Panc1 (cell line): ENCODE measurements at regions not wholly inside any gene's neighbourhood (a gene's known extent, or its start where the extent isn't known, plus 50 kb on each side); places are given as distances from the start of the nearest gene placed in this dataset.

Source experiments
- ATAC-seq: fragments of 200-7000 bp; cut with Tn5 transposase; 2 replicates; pipeline ENCODE4 v1.9.1; 2020; ENCODE audit warnings: mild to moderate bottlenecking, moderate library complexity
- BruUV-seq: library from RNA; stranded (reverse); fragments of 400-500 nt; replicated peaks from 2 replicates; lab custom pipeline; 2021; lab: Mats Ljungman, UMichigan
- CTCF ChIA-PET: fragments of 300-600 bp; sonication (Branson Sonifier 250); formaldehyde crosslinking; loops from one replicate; lab custom pipeline; 2022; ENCODE audit warnings: antibody characterized with exemption; lab: Charles Lee
- POLR2A ChIA-PET: fragments of 300-600 bp; sonication (Branson Sonifier 250); formaldehyde crosslinking; loops from one replicate; lab custom pipeline; 2022; ENCODE audit warnings: antibody characterized with exemption; lab: Charles Lee
- DNase-seq: peaks from one replicate; pipeline ENCODE4 v3.0.0-alpha.2; 2010; ENCODE audit warnings: low read depth, low spot score
- H3K27ac ChIP-seq: 2 replicates; pipeline ENCODE4 v1.5.1; 2011; ENCODE audit warnings: mild to moderate bottlenecking, low read length, inconsistent platforms
- H3K27me3 ChIP-seq: fragments of 200-500 bp; sonication (Bioruptor generic); 2 replicates; pipeline ENCODE4 v1.6.0; 2014; ENCODE audit warnings: low read length, inconsistent platforms; ENCODE audit not compliant: control insufficient read depth, insufficient read depth
- H3K36me3 ChIP-seq: fragments of 200-500 bp; sonication (Bioruptor generic); 2 replicates; pipeline ENCODE4 v1.5.1; 2014; ENCODE audit warnings: inconsistent platforms, mild to moderate bottlenecking, low read length, moderate library complexity; ENCODE audit not compliant: control insufficient read depth, insufficient read depth
- H3K4me1 ChIP-seq: 2 replicates; pipeline ENCODE4 v1.5.1; 2011; ENCODE audit warnings: inconsistent platforms, mild to moderate bottlenecking, low read length, moderate library complexity; ENCODE audit not compliant: control insufficient read depth, insufficient read depth
- H3K4me3 ChIP-seq, 2 experiments: 2 replicates each; pipeline ENCODE4 v1.5.1; 2011 to 2012; ENCODE audit warnings: low read depth in 2 of 2, low read length in 2 of 2, mild to moderate bottlenecking in 2 of 2, inconsistent platforms in 1 of 2, moderate library complexity in 1 of 2
- H3K9me3 ChIP-seq: fragments of 200-500 bp; sonication (Bioruptor generic); 2 replicates; pipeline ENCODE4 v1.5.1; 2014; ENCODE audit warnings: low read depth, mild to moderate bottlenecking, inconsistent platforms, low read length, moderate library complexity; ENCODE audit not compliant: control insufficient read depth, insufficient read depth
- POLR2AphosphoS5 ChIP-seq: IDR thresholded peaks from 2 replicates; pipeline ENCODE4 v1.6.1; 2012; ENCODE audit warnings: mild to moderate bottlenecking, low read depth, low read length, moderate library complexity
- SIN3A ChIP-seq: IDR thresholded peaks from 2 replicates; pipeline ENCODE4 v1.6.1; 2012; ENCODE audit warnings: low read depth, mild to moderate bottlenecking, low read length, moderate library complexity, borderline replicate concordance; ENCODE audit not compliant: insufficient read depth
- TCF7L2 ChIP-seq: IDR thresholded peaks from 2 replicates; pipeline ENCODE4 v1.6.1; 2011; ENCODE audit warnings: mild to moderate bottlenecking, low read depth, low read length, inconsistent platforms
- in situ Hi-C: cut with HindIII; loops from 2 replicates; pipeline ENCODE4 v1.10.0; 2016; ENCODE audit warnings: low sequenced_read_pairs, low pct_unique_long_range_greater_than_20kb
- intact Hi-C: fragments of 100-400 bp; cut with micrococcal nuclease; formaldehyde crosslinking; loops from one replicate; pipeline ENCODE4 v1.10.0; 2022; ENCODE audit not compliant: unreplicated experiment
- TF ChIP-seq, protein P1 (sequence below): fragments of 450-650 bp; IDR thresholded peaks from 2 replicates; pipeline ENCODE4 v1.5.1; 2017; ENCODE audit warnings: mild to moderate bottlenecking
- TF ChIP-seq, protein P2 (sequence below), 2 experiments: IDR thresholded peaks; 2 replicates each; pipeline ENCODE4 v1.6.1; 2011 to 2012; ENCODE audit warnings: low read depth in 2 of 2, control low read depth in 1 of 2, low read length in 1 of 2, mild to moderate bottlenecking in 1 of 2, moderate library complexity in 1 of 2; ENCODE audit not compliant: insufficient read depth in 1 of 2

DNA sequence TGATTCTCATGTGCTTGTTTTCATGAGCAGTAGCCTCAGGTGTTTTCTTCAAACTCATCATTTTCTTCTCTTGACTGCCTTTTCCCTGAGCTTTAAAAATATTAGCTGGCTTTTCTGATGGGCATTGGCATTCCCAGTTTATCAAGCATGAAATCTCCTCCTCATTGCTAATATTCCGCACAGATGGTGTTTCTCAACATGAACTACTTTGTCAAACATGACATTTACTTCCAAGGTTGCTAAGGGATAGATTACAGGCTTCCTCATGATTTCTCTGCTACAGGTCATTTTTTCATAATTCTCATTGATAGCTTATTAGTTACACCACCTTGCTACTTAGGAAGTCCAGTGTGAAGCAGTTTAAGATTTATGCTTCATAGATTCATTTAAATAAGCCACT, 1116.9 kb upstream of the CNTNAP5 start:
- TF ChIP-seq POLR2AphosphoS5 (no peak), TCF7L2 (no peak), SIN3A (no peak)
- TF ChIP-seq, protein P1, sequence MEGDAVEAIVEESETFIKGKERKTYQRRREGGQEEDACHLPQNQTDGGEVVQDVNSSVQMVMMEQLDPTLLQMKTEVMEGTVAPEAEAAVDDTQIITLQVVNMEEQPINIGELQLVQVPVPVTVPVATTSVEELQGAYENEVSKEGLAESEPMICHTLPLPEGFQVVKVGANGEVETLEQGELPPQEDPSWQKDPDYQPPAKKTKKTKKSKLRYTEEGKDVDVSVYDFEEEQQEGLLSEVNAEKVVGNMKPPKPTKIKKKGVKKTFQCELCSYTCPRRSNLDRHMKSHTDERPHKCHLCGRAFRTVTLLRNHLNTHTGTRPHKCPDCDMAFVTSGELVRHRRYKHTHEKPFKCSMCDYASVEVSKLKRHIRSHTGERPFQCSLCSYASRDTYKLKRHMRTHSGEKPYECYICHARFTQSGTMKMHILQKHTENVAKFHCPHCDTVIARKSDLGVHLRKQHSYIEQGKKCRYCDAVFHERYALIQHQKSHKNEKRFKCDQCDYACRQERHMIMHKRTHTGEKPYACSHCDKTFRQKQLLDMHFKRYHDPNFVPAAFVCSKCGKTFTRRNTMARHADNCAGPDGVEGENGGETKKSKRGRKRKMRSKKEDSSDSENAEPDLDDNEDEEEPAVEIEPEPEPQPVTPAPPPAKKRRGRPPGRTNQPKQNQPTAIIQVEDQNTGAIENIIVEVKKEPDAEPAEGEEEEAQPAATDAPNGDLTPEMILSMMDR = no peak
- TF ChIP-seq, protein P2, sequence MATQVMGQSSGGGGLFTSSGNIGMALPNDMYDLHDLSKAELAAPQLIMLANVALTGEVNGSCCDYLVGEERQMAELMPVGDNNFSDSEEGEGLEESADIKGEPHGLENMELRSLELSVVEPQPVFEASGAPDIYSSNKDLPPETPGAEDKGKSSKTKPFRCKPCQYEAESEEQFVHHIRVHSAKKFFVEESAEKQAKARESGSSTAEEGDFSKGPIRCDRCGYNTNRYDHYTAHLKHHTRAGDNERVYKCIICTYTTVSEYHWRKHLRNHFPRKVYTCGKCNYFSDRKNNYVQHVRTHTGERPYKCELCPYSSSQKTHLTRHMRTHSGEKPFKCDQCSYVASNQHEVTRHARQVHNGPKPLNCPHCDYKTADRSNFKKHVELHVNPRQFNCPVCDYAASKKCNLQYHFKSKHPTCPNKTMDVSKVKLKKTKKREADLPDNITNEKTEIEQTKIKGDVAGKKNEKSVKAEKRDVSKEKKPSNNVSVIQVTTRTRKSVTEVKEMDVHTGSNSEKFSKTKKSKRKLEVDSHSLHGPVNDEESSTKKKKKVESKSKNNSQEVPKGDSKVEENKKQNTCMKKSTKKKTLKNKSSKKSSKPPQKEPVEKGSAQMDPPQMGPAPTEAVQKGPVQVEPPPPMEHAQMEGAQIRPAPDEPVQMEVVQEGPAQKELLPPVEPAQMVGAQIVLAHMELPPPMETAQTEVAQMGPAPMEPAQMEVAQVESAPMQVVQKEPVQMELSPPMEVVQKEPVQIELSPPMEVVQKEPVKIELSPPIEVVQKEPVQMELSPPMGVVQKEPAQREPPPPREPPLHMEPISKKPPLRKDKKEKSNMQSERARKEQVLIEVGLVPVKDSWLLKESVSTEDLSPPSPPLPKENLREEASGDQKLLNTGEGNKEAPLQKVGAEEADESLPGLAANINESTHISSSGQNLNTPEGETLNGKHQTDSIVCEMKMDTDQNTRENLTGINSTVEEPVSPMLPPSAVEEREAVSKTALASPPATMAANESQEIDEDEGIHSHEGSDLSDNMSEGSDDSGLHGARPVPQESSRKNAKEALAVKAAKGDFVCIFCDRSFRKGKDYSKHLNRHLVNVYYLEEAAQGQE (IDR thresholded peaks at IDR 0.05; ENCODE audit: insufficient read depth in 1 of 2, low read depth in 2 of 2, low read length in 1 of 2) = no peak
- Histone ChIP-seq H3K27me3 (no peaks in the 10 kb centered on the region), H3K4me3 (no peak overlapping the region), H3K9me3 (no peaks in the 10 kb centered on the region), H3K27ac (no peak overlapping the region), H3K4me1 (no peaks in the 10 kb centered on the region), H3K36me3 (no peaks in the 10 kb centered on the region)
- DNase-seq (no peak), ATAC-seq (no peak)
- intact Hi-C loops = no loop called here
- BruUV-seq = no TSS peak
- in situ Hi-C loops = no loop called here
- CTCF ChIA-PET = no interaction called here
- POLR2A ChIA-PET = no interaction called here

DNA sequence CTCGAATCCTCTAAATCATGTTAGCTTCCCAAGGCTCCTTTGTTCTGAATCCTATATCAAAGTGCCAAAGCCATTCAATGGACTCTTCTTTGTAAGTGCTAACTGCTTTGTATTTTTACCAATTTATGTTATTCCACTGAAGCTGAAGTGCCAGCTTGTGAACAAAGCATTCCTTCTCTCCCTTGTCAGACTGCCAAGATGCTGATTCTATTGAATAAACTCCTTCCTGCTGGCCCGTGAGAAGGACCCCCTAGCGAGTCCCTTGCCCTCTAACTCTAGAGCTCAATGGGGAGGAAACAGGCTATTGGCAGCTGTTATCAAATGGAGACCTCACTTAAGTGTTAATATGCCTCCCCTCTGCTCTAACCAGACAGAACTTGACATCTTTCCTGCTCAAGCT, 1097.9 kb upstream of the CNTNAP5 start:
- BruUV-seq = no TSS peak
- Histone ChIP-seq H3K9me3 (0 out of 2 replicates have a peak, but pooled peaks cover 3% of the 10 kb centered on the region), H3K27ac (no peak overlapping the region), H3K4me3 (no peak overlapping the region), H3K27me3 (no peaks in the 10 kb centered on the region), H3K4me1 (no peaks in the 10 kb centered on the region), H3K36me3 (no peaks in the 10 kb centered on the region)
- ChIA-PET CTCF (no interaction called here), POLR2A (no interaction called here)
- in situ Hi-C loops (no loop called here), intact Hi-C loops (no loop called here)
- DNase-seq = no peak
- ATAC-seq = no peak
- no peak for TF ChIP-seq SIN3A
- TF ChIP-seq, protein P2 (IDR thresholded peaks at IDR 0.05; ENCODE audit: insufficient read depth in 1 of 2, low read depth in 2 of 2, low read length in 1 of 2) = no peak
